Kidney (tissue), 13 donors: ENCODE measurements at regions not wholly inside any gene's neighbourhood (a gene's known extent, or its start where the extent isn't known, plus 50 kb on each side); places are given as distances from the start of the nearest gene placed in this dataset.

Source experiments
- DNase-seq, 5 donors: peaks; one replicate each; pipeline ENCODE4 v3.0.0-alpha.2; 2013 to 2020
- FAIRE-seq: peaks from 2 replicates; lab custom pipeline; 2012; peaks lifted over from hg19 to GRCh38; lab: Jason Lieb, UNC
- H3K27ac ChIP-seq, 2 donors: one replicate each; pipeline ENCODE4 v1.7.0; 2013; ENCODE audit warnings: low read depth in 2 of 2, low read length in 2 of 2, inconsistent platforms in 1 of 2
- H3K27me3 ChIP-seq: one replicate; pipeline ENCODE4 v1.7.1; 2013; ENCODE audit warnings: low read length, inconsistent platforms; ENCODE audit not compliant: control insufficient read depth, insufficient read depth
- H3K36me3 ChIP-seq, 3 donors: one replicate each; pipeline versions ENCODE4 v1.7.0 to v1.7.1; 2013; ENCODE audit warnings: low read length in 3 of 3, control low read depth in 1 of 3, inconsistent platforms in 1 of 3; ENCODE audit not compliant: insufficient read depth in 3 of 3, control insufficient read depth in 2 of 3
- H3K4me1 ChIP-seq, 3 donors: one replicate each; pipeline versions ENCODE4 v1.7.0 to v1.7.1; 2013; ENCODE audit warnings: low read length in 3 of 3, inconsistent platforms in 1 of 3, low read depth in 1 of 3; ENCODE audit not compliant: control insufficient read depth in 2 of 3, insufficient read depth in 2 of 3
- H3K4me3 ChIP-seq, 3 donors: one replicate each; pipeline versions ENCODE4 v1.7.0 to v1.8.1; 2013; ENCODE audit warnings: low read length in 3 of 3, control low read depth in 1 of 3, inconsistent platforms in 1 of 3
- H3K9ac ChIP-seq, 3 donors: one replicate each; pipeline versions ENCODE4 v1.7.0 to v1.7.1; 2013; ENCODE audit warnings: low read length in 3 of 3, control low read depth in 1 of 3, inconsistent platforms in 1 of 3
- H3K9me3 ChIP-seq, 3 donors: one replicate each; pipeline versions ENCODE4 v1.7.0 to v1.7.1; 2013; ENCODE audit warnings: low read length in 3 of 3, control low read depth in 1 of 3, inconsistent platforms in 1 of 3; ENCODE audit not compliant: control insufficient read depth in 2 of 3, insufficient read depth in 1 of 3
- CTCF ChIP-seq: IDR thresholded peaks from 3 replicates; pipeline ENCODE4 v1.5.1; 2012; ENCODE audit warnings: mild to moderate bottlenecking, moderate library complexity, borderline replicate concordance; ENCODE audit not compliant: insufficient read depth; ENCODE audit errors: extremely low read depth
- intact Hi-C: fragments of 100-400 bp; cut with DNase I; formaldehyde crosslinking; loops from one replicate; pipeline ENCODE4 v1.11.1; 2022
- donor health status: control.
- donor health status: control.
- donor health status: control.
- donor health status: control.
- donor health status: control.
- donor health status: DM: yes; HTN: yes; CAD: no.
- donor health status: Normal renal cell carcinoma (clear cell type).

- no peaks in the 10 kb centered on the region for H3K9me3 ChIP-seq
- H3K36me3 ChIP-seq = no peaks in the 10 kb centered on the region
- intact Hi-C loops = no loop called here
Measured at GRCh38 chrX:65903750-65904149, 136.1 kb downstream of the VSIG4 start.

GRCh38 chrX:65902011-65902410, 137.9 kb downstream of the VSIG4 start:
- H3K4me1 ChIP-seq = no peaks in the 10 kb centered on the region
- no peak for TF ChIP-seq CTCF
- H3K4me3 ChIP-seq = no peak overlapping the region
- no peak overlapping the region for H3K9ac ChIP-seq
- no peak for FAIRE-seq
- intact Hi-C loops = no loop called here
- DNase-seq = no peak
- H3K9me3 ChIP-seq = no peaks in the 10 kb centered on the region
- no peaks in the 10 kb centered on the region for H3K36me3 ChIP-seq
- no peak overlapping the region for H3K27ac ChIP-seq
- no peaks in the 10 kb centered on the region for H3K27me3 ChIP-seq

More at GRCh38 chrX:65903750-65904149, 136.1 kb downstream of the VSIG4 start:
- DNase-seq = no peak
- no peak for TF ChIP-seq CTCF
- FAIRE-seq = no peak
- no peak overlapping the region for H3K4me3 ChIP-seq
- H3K4me1 ChIP-seq = no peaks in the 10 kb centered on the region
- no peaks in the 10 kb centered on the region for H3K27me3 ChIP-seq
- H3K27ac ChIP-seq = no peak overlapping the region
- H3K9ac ChIP-seq = no peak overlapping the region

GRCh38 chrX:65900850-65901844, 138.7 kb downstream of the VSIG4 start:
- no peaks in the 10 kb centered on the region for H3K36me3 ChIP-seq
- no peak overlapping the region for H3K4me3 ChIP-seq
- no peaks in the 10 kb centered on the region for H3K4me1 ChIP-seq
- DNase-seq = no peak
- FAIRE-seq = no peak
- TF ChIP-seq CTCF = no peak
- intact Hi-C loops = no loop called here
- H3K27me3 ChIP-seq = no peaks in the 10 kb centered on the region
- no peak overlapping the region for H3K27ac ChIP-seq
- H3K9ac ChIP-seq = no peak overlapping the region
- no peaks in the 10 kb centered on the region for H3K9me3 ChIP-seq
